K562 (cell line): ENCODE measurements at regions not wholly inside any gene's neighbourhood (a gene's known extent, or its start where the extent isn't known, plus 50 kb on each side); places are given as distances from the start of the nearest gene placed in this dataset.

ENCODE experiments used
- CTCF ChIP-seq, 3 experiments: IDR thresholded peaks in 2 of 3; conservative IDR thresholded peaks in 1 of 3; 2 replicates each; pipeline ENCODE4 v1.5.1; 2011 to 2012; ENCODE audit warnings: low read length in 3 of 3, mild to moderate bottlenecking in 3 of 3, control low read depth in 2 of 3, improper control_type of control experiment in 1 of 3, inconsistent platforms in 1 of 3, low read depth in 1 of 3, mixed read lengths in 1 of 3, moderate library complexity in 1 of 3; ENCODE audit not compliant: insufficient read depth in 2 of 3
- EP300 ChIP-seq: IDR thresholded peaks from 2 replicates; pipeline ENCODE4 v1.6.1; 2012; ENCODE audit warnings: low read length, improper control_type of control experiment
- GTF2F1 ChIP-seq: IDR thresholded peaks from 2 replicates; pipeline ENCODE4 v1.6.1; 2011; ENCODE audit warnings: low read depth, low read length, improper control_type of control experiment
- HDAC1 ChIP-seq, 2 experiments: fragments of 450-650 bp; IDR thresholded peaks; 2 replicates each; pipeline ENCODE4 v1.6.1; 2016 to 2017; ENCODE audit warnings: inconsistent platforms in 1 of 2, mild to moderate bottlenecking in 1 of 2, moderate library complexity in 1 of 2
- SP2 ChIP-seq: IDR thresholded peaks from 2 replicates; pipeline ENCODE4 v1.6.1; 2011; ENCODE audit warnings: mild to moderate bottlenecking, low read depth, low read length, moderate library complexity; ENCODE audit not compliant: poor library complexity, severe bottlenecking; ENCODE audit errors: extremely low read depth
- YBX1 ChIP-seq: fragments of 450-650 bp; IDR thresholded peaks from 2 replicates; pipeline ENCODE4 v1.7.1; 2016; ENCODE audit warnings: mild to moderate bottlenecking
- ZNF280B ChIP-seq: fragments of 250-450 bp; sonication (Bioruptor Pico); IDR thresholded peaks from 2 replicates; pipeline ENCODE4 v1.5.1; 2021; ENCODE audit warnings: mild to moderate bottlenecking
- ZNF699 ChIP-seq: fragments of 250-450 bp; sonication (Bioruptor Pico); IDR thresholded peaks from 2 replicates; pipeline ENCODE4 v1.8.0; 2021; ENCODE audit warnings: mild to moderate bottlenecking, moderate library complexity; ENCODE audit not compliant: insufficient replicate concordance

- TF ChIP-seq GTF2F1 = no peak
- TF ChIP-seq EP300 = no peak
- no peak for TF ChIP-seq ZNF280B (CRISPR knock-in tag)
- no peak for TF ChIP-seq YBX1
- TF ChIP-seq SP2 = no peak
- TF ChIP-seq ZNF699 (CRISPR knock-in tag) = no peak
- no peak for TF ChIP-seq CTCF (IDR thresholded peaks at IDR 0.05 in 2 of 3, conservative IDR thresholded peaks at IDR 0.05 in 1 of 3; ENCODE audit: insufficient read depth in 2 of 3, low read depth in 1 of 3, low read length in 3 of 3)
- no peak for TF ChIP-seq HDAC1 (IDR thresholded peaks at IDR 0.05)
Observed at GRCh38 chr2:173851141-173851641, 114.0 kb downstream of the SP3 start.
